H1 (cell line): ENCODE measurements at regions not wholly inside any gene's neighbourhood (a gene's known extent, or its start where the extent isn't known, plus 50 kb on each side); places are given as distances from the start of the nearest gene placed in this dataset.
A peak's percentile ranks its signal among the peaks of the same experiment; 100 is the strongest.

Experiments used
- CTCF ChIA-PET: fragments of 300-600 bp; sonication (Branson Sonifier 250); formaldehyde crosslinking; loops from one replicate; lab custom pipeline; 2021; ENCODE audit not compliant: partially characterized antibody; lab: Charles Lee
- POLR2A ChIA-PET: fragments of 300-600 bp; sonication (Branson Sonifier 250); formaldehyde crosslinking; loops from one replicate; lab custom pipeline; 2021; ENCODE audit warnings: inconsistent platforms; ENCODE audit not compliant: partially characterized antibody; lab: Charles Lee
- DNase-seq, 2 experiments: peaks; one replicate each; pipeline versions ENCODE4 v3.0.0 to v3.0.0-alpha.2; 2010 to 2022; ENCODE audit warnings: low spot score in 2 of 2, low read depth in 1 of 2, mixed read lengths in 1 of 2
- FAIRE-seq: peaks from 2 replicates; lab custom pipeline; 2011; peaks lifted over from hg19 to GRCh38; lab: Jason Lieb, UNC
- H2AFZ ChIP-seq: 2 replicates; pipeline ENCODE4 v1.8.1; 2012; ENCODE audit warnings: low read length, inconsistent platforms
- H2AK5ac ChIP-seq: 2 replicates; pipeline ENCODE4 v1.6.1; 2013; ENCODE audit warnings: low read depth, low read length
- H2BK120ac ChIP-seq: replicated peaks from 2 replicates; pipeline ENCODE3; 2013; ENCODE audit warnings: low read depth, low read length, inconsistent platforms
- H2BK12ac ChIP-seq: 2 replicates; pipeline ENCODE4 v1.6.1; 2013; ENCODE audit warnings: low read depth, low read length
- H2BK15ac ChIP-seq: 2 replicates; pipeline ENCODE4 v1.6.1; 2013; ENCODE audit warnings: low read length
- H2BK20ac ChIP-seq: 2 replicates; pipeline ENCODE4 v1.6.1; 2013; ENCODE audit warnings: low read length
- H2BK5ac ChIP-seq: 2 replicates; pipeline ENCODE4 v1.6.1; 2013; ENCODE audit warnings: low read depth, low read length
- H3K14ac ChIP-seq: 2 replicates; pipeline ENCODE4 v1.6.1; 2013; ENCODE audit warnings: inconsistent platforms; ENCODE audit not compliant: insufficient read length
- H3K18ac ChIP-seq: 2 replicates; pipeline ENCODE4 v1.6.1; 2013; ENCODE audit warnings: low read length; ENCODE audit errors: extremely low read depth
- H3K23ac ChIP-seq: 2 replicates; pipeline ENCODE4 v1.6.1; 2013; ENCODE audit warnings: inconsistent platforms; ENCODE audit not compliant: insufficient read length
- H3K23me2 ChIP-seq: 2 replicates; pipeline ENCODE4 v1.6.1; 2013; ENCODE audit warnings: low read depth, low read length
- H3K27ac ChIP-seq: 2 replicates; pipeline ENCODE4 v1.6.1; 2011; ENCODE audit warnings: low read depth, low read length, inconsistent platforms
- H3K27me3 ChIP-seq, 4 experiments: replicated peaks in 1 of 4; 1 replicate in 1 of 4; 2 replicates in 3 of 4; pipeline versions ENCODE4 v1.6.1 to v1.8.1; 2011 to 2013; ENCODE audit warnings: low read length in 3 of 4, mild to moderate bottlenecking in 3 of 4, inconsistent platforms in 2 of 4, mixed read lengths in 2 of 4, moderate library complexity in 1 of 4; ENCODE audit not compliant: control insufficient read depth in 3 of 4, insufficient read depth in 3 of 4; ENCODE audit errors: extremely low read depth in 1 of 4
- H3K36me3 ChIP-seq, 4 experiments: 2 replicates each; pipeline versions ENCODE4 v1.6.1 to v1.8.1; 2011 to 2013; ENCODE audit warnings: mild to moderate bottlenecking in 4 of 4, low read length in 3 of 4, moderate library complexity in 2 of 4, control low read depth in 1 of 4, inconsistent platforms in 1 of 4; ENCODE audit not compliant: insufficient read depth in 4 of 4, control insufficient read depth in 2 of 4
- H3K4ac ChIP-seq: replicated peaks from 2 replicates; pipeline ENCODE3; 2013; ENCODE audit warnings: low read length, low read depth, mixed read lengths, inconsistent platforms; ENCODE audit not compliant: insufficient read length
- H3K4me1 ChIP-seq, 4 experiments: replicated peaks in 1 of 4; 1 replicate in 1 of 4; 2 replicates in 3 of 4; pipeline versions ENCODE4 v1.6.1 to v1.8.1; 2011 to 2013; ENCODE audit warnings: low read length in 3 of 4, inconsistent platforms in 2 of 4, mixed read lengths in 1 of 4; ENCODE audit not compliant: insufficient read depth in 4 of 4, control insufficient read depth in 3 of 4
- H3K4me2 ChIP-seq, 2 experiments: 2 replicates each; pipeline versions ENCODE4 v1.6.1 to v1.8.1; 2011 to 2013; ENCODE audit warnings: low read depth in 2 of 2, low read length in 2 of 2, control low read depth in 1 of 2, inconsistent platforms in 1 of 2, mild to moderate bottlenecking in 1 of 2; ENCODE audit not compliant: insufficient read depth in 1 of 2
- H3K4me3 ChIP-seq, 4 experiments: fragments of 200-600, 300-600 bp in 1 of 4; sonication (generic), shearing (Covaris generic), sonication (Bioruptor Twin) in 1 of 4; 2 replicates each; pipeline versions ENCODE4 v1.5.1 to v1.8.1; 2011 to 2016; ENCODE audit warnings: low read length in 4 of 4, low read depth in 3 of 4, control low read depth in 2 of 4, inconsistent platforms in 2 of 4, mild to moderate bottlenecking in 2 of 4, mixed read lengths in 1 of 4, moderate library complexity in 1 of 4; ENCODE audit not compliant: insufficient read depth in 2 of 4; ENCODE audit errors: extremely low read depth in 1 of 4
- H3K56ac ChIP-seq: replicated peaks from 2 replicates; pipeline ENCODE3; 2013; ENCODE audit warnings: low read depth, mild to moderate bottlenecking, mixed read lengths, low read length, inconsistent platforms; ENCODE audit not compliant: insufficient read length
- H3K79me1 ChIP-seq: 2 replicates; pipeline ENCODE4 v1.6.1; 2013; ENCODE audit warnings: low read depth, low read length, control low read depth
- H3K79me2 ChIP-seq, 2 experiments: 2 replicates each; pipeline versions ENCODE4 v1.6.1 to v1.8.1; 2012 to 2013; ENCODE audit warnings: low read length in 2 of 2, mild to moderate bottlenecking in 2 of 2, inconsistent platforms in 1 of 2; ENCODE audit not compliant: insufficient read depth in 2 of 2, control insufficient read depth in 1 of 2
- H3K9ac ChIP-seq, 4 experiments: replicated peaks in 1 of 4; 1 replicate in 1 of 4; 2 replicates in 3 of 4; pipeline versions ENCODE4 v1.6.1 to v1.8.1; 2011 to 2013; ENCODE audit warnings: low read depth in 3 of 4, low read length in 3 of 4, control low read depth in 2 of 4, mild to moderate bottlenecking in 2 of 4, moderate library complexity in 2 of 4, inconsistent platforms in 1 of 4; ENCODE audit errors: extremely low read depth in 1 of 4
- H3K9me3 ChIP-seq, 2 experiments: 2 replicates each; pipeline versions ENCODE4 v1.6.1 to v1.8.1; 2012 to 2013; ENCODE audit warnings: mild to moderate bottlenecking in 2 of 2, moderate library complexity in 2 of 2, control low read depth in 1 of 2, inconsistent platforms in 1 of 2, low read depth in 1 of 2, low read length in 1 of 2, mixed read lengths in 1 of 2; ENCODE audit not compliant: insufficient read depth in 2 of 2
- H4K20me1 ChIP-seq, 2 experiments: replicated peaks in 1 of 2; 2 replicates each; pipeline versions ENCODE3 to v1.8.1; 2011 to 2013; ENCODE audit warnings: inconsistent platforms in 2 of 2, low read length in 2 of 2, mild to moderate bottlenecking in 1 of 2; ENCODE audit not compliant: insufficient read depth in 2 of 2, control insufficient read depth in 1 of 2
- H4K5ac ChIP-seq: 2 replicates; pipeline ENCODE4 v1.6.1; 2013; ENCODE audit warnings: low read length, low read depth, mixed read lengths, inconsistent platforms; ENCODE audit not compliant: insufficient read length
- H4K8ac ChIP-seq: 2 replicates; pipeline ENCODE4 v1.8.0; 2013; ENCODE audit warnings: mild to moderate bottlenecking, moderate library complexity, low read length, inconsistent platforms; ENCODE audit not compliant: insufficient read depth; ENCODE audit errors: extremely low read depth
- H4K91ac ChIP-seq: replicated peaks from 2 replicates; pipeline ENCODE3; 2013; ENCODE audit warnings: low read length, mixed read lengths, inconsistent platforms; ENCODE audit not compliant: insufficient read length
- FOSL1 ChIP-seq: IDR thresholded peaks from 2 replicates; pipeline ENCODE4 v1.6.1; 2011; ENCODE audit warnings: mild to moderate bottlenecking, low read depth, low read length, moderate library complexity; ENCODE audit not compliant: insufficient read depth
- SIRT6 ChIP-seq: IDR thresholded peaks from one replicate; pipeline ENCODE4 v1.7.1; 2012; ENCODE audit warnings: low read length, inconsistent platforms
- WGBS, 2 experiments: shearing (Covaris generic) in 1 of 2; methylation state at CpG; one replicate each; pipeline versions ENCODE4 v1.1.6 to v1.1.7; 2013 to 2015; ENCODE audit warnings: low lambda C conversion rate in 2 of 2, mixed read lengths in 2 of 2, inconsistent platforms in 1 of 2, low coverage in 1 of 2, missing lambda C conversion rate in 1 of 2; ENCODE audit not compliant: insufficient replicate concordance in 2 of 2, insufficient coverage in 1 of 2, insufficient read length in 1 of 2; ENCODE audit errors: extremely low coverage in 1 of 2, missing lambda C conversion rate in 1 of 2; 5-methylcytosine and 5-hydroxymethylcytosine counted together

- Histone ChIP-seq H3K9me3 (peaks cover 9 to 12% of the 10 kb centered on the region in 2 experiments; a peak in 3 of 4 replicates), H3K27ac (no peak overlapping the region), H4K91ac (no peak overlapping the region), H3K18ac (no peak overlapping the region; the same call in 1 of the 2 replicates), H2BK15ac (peak overlapping the region; percentile 4; the same call in 1 of the 2 replicates), H3K14ac (no peak overlapping the region), H4K8ac (peak overlapping the region; percentile 15), H4K20me1 (peaks cover 0 to under 1% of the 10 kb centered on the region in 2 experiments), H2AK5ac (no peak overlapping the region), H4K5ac (no peak overlapping the region), H2BK5ac (peak overlapping the region; percentile 16; the same call in 1 of the 2 replicates), H3K36me3 (no peaks in the 10 kb centered on the region), H3K79me1 (no peaks in the 10 kb centered on the region), H3K4me2 (no peak overlapping the region), H2BK12ac (peak overlapping the region; percentile 30; the same call in 1 of the 2 replicates), H3K4ac (no peak overlapping the region), H2BK120ac (no peak overlapping the region), H2AFZ (no peak overlapping the region; the same call in 1 of the 2 replicates), H3K56ac (no peak overlapping the region), H3K9ac (no peak overlapping the region), H3K23ac (no peak overlapping the region), H3K4me1 (no peaks in the 10 kb centered on the region), H3K27me3 (no peaks in the 10 kb centered on the region; a peak in 1 of 7 replicates), H3K79me2 (no peaks in the 10 kb centered on the region), H2BK20ac (no peak overlapping the region), H3K4me3 (no peak overlapping the region), H3K23me2 (peaks cover 5% of the 10 kb centered on the region; the same call in 1 of the 2 replicates)
- no peak for TF ChIP-seq SIRT6
- TF ChIP-seq FOSL1, result no peak
- ChIA-PET CTCF (interaction anchor here (2.4 kb wide), 1 partner anchor 8 kb away, joined by 6 read pairs; no protein-coding TSS in a partner anchor), POLR2A (interaction anchor here (0.9 kb wide), 1 partner anchor 31 kb away, joined by 4 read pairs; no protein-coding TSS in a partner anchor)
- 87% methylated on average over 30 of the region's 30 CpGs; no CpG with 5 or more reads in 1 of the 2 experiments for WGBS, 2 experiments
- DNase-seq (no peak), FAIRE-seq (no peak)
Observed at GRCh38 chr9:135308821-135309762, 170.5 kb upstream of the PPP1R26 start.
